Uterus (tissue), 3 donors: ENCODE measurements at regions not wholly inside any gene's neighbourhood (a gene's known extent, or its start where the extent isn't known, plus 50 kb on each side); places are given as distances from the start of the nearest gene placed in this dataset.

ENCODE experiments used
- DNase-seq, 2 donors: peaks; one replicate each; pipeline ENCODE4 v3.0.0-alpha.2; 2019 to 2020
- H3K27ac ChIP-seq, 2 donors: fragments of 200-600 bp; sonication (generic); 1 replicate in 1 of 2; 2 replicates in 1 of 2; pipeline ENCODE4 v1.5.1; 2016 to 2018
- H3K27me3 ChIP-seq, 2 donors: fragments of 200-600 bp; sonication (generic); one replicate each; pipeline ENCODE4 v1.5.1; 2018 to 2019; ENCODE audit warnings: control low read depth in 1 of 2
- H3K36me3 ChIP-seq, 2 donors: fragments of 200-600 bp; sonication (generic); one replicate each; pipeline ENCODE4 v1.5.1; 2019; ENCODE audit warnings: control low read depth in 1 of 2
- H3K4me1 ChIP-seq, 2 donors: fragments of 200-600 bp; sonication (generic); one replicate each; pipeline ENCODE4 v1.5.1; 2018 to 2019; ENCODE audit warnings: control low read depth in 1 of 2
- H3K4me3 ChIP-seq, 2 donors: fragments of 200-600 bp; sonication (generic); 1 replicate in 1 of 2; 2 replicates in 1 of 2; pipeline ENCODE4 v1.5.1; 2018 to 2019; ENCODE audit warnings: mild to moderate bottlenecking in 1 of 2
- H3K9me3 ChIP-seq, 2 donors: fragments of 200-600 bp; sonication (generic); one replicate each; pipeline ENCODE4 v1.5.1; 2019; ENCODE audit warnings: control low read depth in 1 of 2
- CTCF ChIP-seq, 4 experiments: fragments of 200-600 bp in 2 of 4; fragments of 450-650 bp in 2 of 4; sonication (generic) in 2 of 4; IDR thresholded peaks; one replicate each; pipeline ENCODE4 v1.5.1; 2016 to 2019; ENCODE audit warnings: antibody characterized with exemption in 4 of 4, mild to moderate bottlenecking in 2 of 4, moderate library complexity in 1 of 4
- POLR2A ChIP-seq, 2 donors: fragments of 450-650 bp; IDR thresholded peaks; one replicate each; pipeline ENCODE4 v1.6.1; 2016; ENCODE audit warnings: antibody characterized with exemption in 2 of 2, mild to moderate bottlenecking in 1 of 2, moderate library complexity in 1 of 2
- intact Hi-C: fragments of 100-400 bp; cut with DNase I; formaldehyde crosslinking; loops from one replicate; pipeline ENCODE4 v1.15.1; 2023; ENCODE audit warnings: low total_unique reads
- donor health status: DM: yes; HTN: yes; CAD: no.

DNA sequence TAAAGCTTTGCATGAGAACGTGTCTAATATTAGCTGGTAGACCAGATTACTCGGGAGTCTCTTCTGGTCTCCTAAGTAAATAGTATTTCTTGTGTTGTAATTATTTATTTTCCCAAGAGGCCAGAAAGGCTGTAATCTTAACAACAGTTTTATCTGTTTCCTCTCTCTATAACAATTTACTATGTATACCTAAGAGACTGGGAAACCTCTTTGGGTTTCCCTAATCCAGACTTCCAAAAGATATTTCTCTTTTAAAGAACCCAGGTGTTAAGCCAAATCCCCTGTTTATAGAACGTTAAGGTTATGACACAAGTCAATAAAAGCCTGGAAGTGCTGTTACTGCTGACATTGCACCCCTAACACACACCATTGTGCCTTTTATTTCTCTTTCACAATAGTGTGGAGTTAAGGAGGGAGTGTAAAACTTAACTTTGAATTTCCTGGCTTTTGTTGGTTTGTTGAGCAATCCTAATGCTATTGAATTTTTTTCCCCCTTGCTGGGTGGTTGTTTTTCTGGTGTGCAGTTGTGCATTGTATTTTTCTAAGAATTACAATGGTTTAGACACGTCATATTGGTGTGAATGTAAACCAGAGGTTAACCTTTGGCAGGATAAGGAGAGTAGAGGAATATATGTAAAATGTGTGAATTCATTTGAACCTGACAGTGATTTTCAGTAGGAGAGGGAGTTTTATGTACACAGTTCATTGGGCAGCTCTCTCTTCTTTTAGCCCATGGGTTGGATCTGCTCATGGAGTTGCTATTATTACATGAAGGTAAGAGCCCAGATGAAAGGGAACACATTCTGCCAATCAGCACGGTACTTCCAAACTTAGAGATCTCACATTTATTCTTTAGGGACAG lies 192.8 kb downstream of the MTX2 start:
- peak overlapping the region; percentile 11 to 64 for H3K27ac ChIP-seq
- no peaks in the 10 kb centered on the region for H3K4me1 ChIP-seq
- intact Hi-C loops = no loop called here
- no peak for DNase-seq
- no peaks in the 10 kb centered on the region for H3K36me3 ChIP-seq
- no peaks in the 10 kb centered on the region for H3K9me3 ChIP-seq
- H3K4me3 ChIP-seq = no peak overlapping the region
- no peaks in the 10 kb centered on the region for H3K27me3 ChIP-seq
- TF ChIP-seq CTCF (IDR thresholded peaks at IDR 0.05) (no peak), POLR2A (IDR thresholded peaks at IDR 0.05) (no peak)

DNA sequence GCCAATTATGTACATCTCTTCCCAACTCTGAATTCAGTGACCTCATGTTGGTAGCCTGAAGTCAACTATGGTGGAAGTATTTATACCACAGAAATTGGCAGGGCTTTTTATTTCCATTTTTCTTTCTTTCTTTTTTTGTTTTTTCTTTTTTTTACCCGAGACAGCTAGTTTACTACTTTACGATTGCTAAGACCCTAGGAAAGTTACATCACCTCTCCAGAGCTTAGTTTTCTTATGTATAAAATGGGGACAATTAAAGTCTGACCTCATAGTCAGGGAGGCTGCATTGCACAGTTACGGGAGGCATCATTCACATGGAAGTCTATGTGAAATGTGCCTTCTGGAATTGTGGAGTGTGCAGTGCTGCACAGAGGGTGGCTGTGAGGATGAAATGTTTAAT lies 194.3 kb downstream of the MTX2 start:
- TF ChIP-seq CTCF (IDR thresholded peaks at IDR 0.05) = no peak
- TF ChIP-seq POLR2A (IDR thresholded peaks at IDR 0.05) = no peak
- Histone ChIP-seq H3K4me1 (no peaks in the 10 kb centered on the region), H3K27ac (no peak overlapping the region), H3K36me3 (no peaks in the 10 kb centered on the region), H3K4me3 (no peak overlapping the region), H3K9me3 (no peaks in the 10 kb centered on the region), H3K27me3 (no peaks in the 10 kb centered on the region)
- no peak for DNase-seq
- intact Hi-C loops = no loop called here

GRCh38 chr2:176464886-176465564 lies 195.8 kb downstream of the MTX2 start:
- H3K27me3 ChIP-seq = no peaks in the 10 kb centered on the region
- TF ChIP-seq CTCF (IDR thresholded peaks at IDR 0.05) (no peak), POLR2A (IDR thresholded peaks at IDR 0.05) (no peak)
- H3K4me1 ChIP-seq = no peaks in the 10 kb centered on the region
- H3K36me3 ChIP-seq = no peaks in the 10 kb centered on the region
- no peak overlapping the region for H3K4me3 ChIP-seq
- DNase-seq = no peak
- no peaks in the 10 kb centered on the region for H3K9me3 ChIP-seq
- intact Hi-C loops = no loop called here
- H3K27ac ChIP-seq = no peak overlapping the region

- H3K4me1 ChIP-seq = no peaks in the 10 kb centered on the region
- intact Hi-C loops = no loop called here
- no peak overlapping the region for H3K4me3 ChIP-seq
- no peak overlapping the region for H3K27ac ChIP-seq
- no peaks in the 10 kb centered on the region for H3K36me3 ChIP-seq
- DNase-seq = no peak
- TF ChIP-seq POLR2A (IDR thresholded peaks at IDR 0.05) = no peak
- no peak for TF ChIP-seq CTCF (IDR thresholded peaks at IDR 0.05)
- no peaks in the 10 kb centered on the region for H3K27me3 ChIP-seq
- H3K9me3 ChIP-seq = no peaks in the 10 kb centered on the region
These were observed 197.7 kb downstream of the MTX2 start for GRCh38 chr2:176466918-176467452.

- no peak for DNase-seq
- no peaks in the 10 kb centered on the region for H3K36me3 ChIP-seq
- no peaks in the 10 kb centered on the region for H3K4me1 ChIP-seq
- H3K27ac ChIP-seq = no peak overlapping the region
- no peak for TF ChIP-seq CTCF (IDR thresholded peaks at IDR 0.05)
- TF ChIP-seq POLR2A (IDR thresholded peaks at IDR 0.05) = no peak
- intact Hi-C loops = no loop called here
- no peaks in the 10 kb centered on the region for H3K27me3 ChIP-seq
- no peaks in the 10 kb centered on the region for H3K9me3 ChIP-seq
- H3K4me3 ChIP-seq = no peak overlapping the region
These were observed 198.4 kb downstream of the MTX2 start for GRCh38 chr2:176467595-176467994.
